IMR-90 (cell line): ENCODE measurements at regions not wholly inside any gene's neighbourhood (a gene's known extent, or its start where the extent isn't known, plus 50 kb on each side); places are given as distances from the start of the nearest gene placed in this dataset.

ENCODE experiments used
- ATAC-seq: fragments of 200-7000 bp; cut with Tn5 transposase; 2 replicates; pipeline ENCODE4 v1.9.1; 2020; ENCODE audit warnings: low read depth, mild to moderate bottlenecking, moderate library complexity
- BruUV-seq: library from RNA; stranded (reverse); fragments of 400-500 nt; replicated peaks from 2 replicates; lab custom pipeline; 2021; lab: Mats Ljungman, UMichigan
- CTCF ChIA-PET: fragments of 300-600 bp; formaldehyde crosslinking; extraction: SDS; loops from one replicate; lab custom pipeline; 2021; ENCODE audit warnings: antibody characterized with exemption; lab: Yijun Ruan, JAX
- POLR2A ChIA-PET: fragments of 300-600 bp; sonication (Branson Sonifier 250); formaldehyde crosslinking; loops from one replicate; lab custom pipeline; 2022; ENCODE audit warnings: antibody characterized with exemption; ENCODE audit not compliant: unreplicated experiment; lab: Charles Lee
- DNase-seq: peaks from one replicate; pipeline ENCODE4 v3.0.0; 2013
- H2AFZ ChIP-seq: replicated peaks from 2 replicates; pipeline ENCODE3; 2013; ENCODE audit warnings: low read length, mild to moderate bottlenecking; ENCODE audit not compliant: poor library complexity
- H2AK5ac ChIP-seq: 2 replicates; pipeline ENCODE4 v1.6.1; 2013; ENCODE audit warnings: low read depth, low read length, inconsistent platforms
- H2AK9ac ChIP-seq: replicated peaks from 2 replicates; pipeline ENCODE3; 2013; ENCODE audit warnings: mild to moderate bottlenecking, low read depth, low read length, moderate library complexity; ENCODE audit not compliant: poor library complexity
- H2BK120ac ChIP-seq: 2 replicates; pipeline ENCODE4 v1.6.1; 2013; ENCODE audit warnings: low read depth, low read length, inconsistent platforms
- H2BK15ac ChIP-seq: 3 replicates; pipeline ENCODE4 v1.6.1; 2013; ENCODE audit warnings: low read depth, low read length, inconsistent platforms
- H2BK20ac ChIP-seq: 2 replicates; pipeline ENCODE4 v1.6.1; 2013; ENCODE audit warnings: low read depth, mild to moderate bottlenecking, inconsistent platforms, low read length, moderate library complexity
- H2BK5ac ChIP-seq: 2 replicates; pipeline ENCODE4 v1.6.1; 2013; ENCODE audit warnings: mild to moderate bottlenecking, low read depth, low read length, inconsistent platforms; ENCODE audit not compliant: poor library complexity, severe bottlenecking
- H3K14ac ChIP-seq: replicated peaks from 2 replicates; pipeline ENCODE4 v1.6.1; 2013; ENCODE audit warnings: low read depth, low read length, inconsistent platforms
- H3K18ac ChIP-seq: 2 replicates; pipeline ENCODE4 v1.6.1; 2013; ENCODE audit warnings: low read depth, low read length, control low read depth
- H3K23ac ChIP-seq: 2 replicates; pipeline ENCODE4 v1.6.1; 2013; ENCODE audit warnings: low read depth, low read length, inconsistent platforms
- H3K27ac ChIP-seq: 2 replicates; pipeline ENCODE4 v1.5.1; 2013; ENCODE audit warnings: mild to moderate bottlenecking, control low read depth, low read length; ENCODE audit not compliant: insufficient read depth
- H3K27me3 ChIP-seq: 2 replicates; pipeline ENCODE4 v1.6.1; 2013; ENCODE audit warnings: low read length; ENCODE audit not compliant: control insufficient read depth, insufficient read depth
- H3K36me3 ChIP-seq: 2 replicates; pipeline ENCODE4 v1.6.1; 2013; ENCODE audit warnings: low read length, mixed read lengths; ENCODE audit not compliant: control insufficient read depth, insufficient read depth
- H3K4ac ChIP-seq: 2 replicates; pipeline ENCODE4 v1.6.1; 2013; ENCODE audit warnings: low read depth, low read length, inconsistent platforms
- H3K4me1 ChIP-seq: 2 replicates; pipeline ENCODE4 v1.6.1; 2013; ENCODE audit warnings: low read length, mixed read lengths; ENCODE audit not compliant: control insufficient read depth, insufficient read depth
- H3K4me2 ChIP-seq: 2 replicates; pipeline ENCODE4 v1.6.1; 2013; ENCODE audit warnings: low read depth, mild to moderate bottlenecking, control low read depth, low read length, moderate library complexity
- H3K4me3 ChIP-seq: 2 replicates; pipeline ENCODE4 v1.5.1; 2013; ENCODE audit warnings: low read depth, mild to moderate bottlenecking, control low read depth, low read length, moderate library complexity; ENCODE audit not compliant: insufficient read depth
- H3K56ac ChIP-seq: 2 replicates; pipeline ENCODE4 v1.6.1; 2013; ENCODE audit warnings: low read length, inconsistent platforms; ENCODE audit not compliant: insufficient read depth; ENCODE audit errors: extremely low read depth
- H3K79me1 ChIP-seq, 2 experiments: 2 replicates each; pipeline ENCODE4 v1.6.1; 2013; ENCODE audit warnings: low read length in 2 of 2, inconsistent platforms in 1 of 2, low read depth in 1 of 2
- H3K9ac ChIP-seq: 2 replicates; pipeline ENCODE4 v1.6.1; 2013; ENCODE audit warnings: low read depth, low read length, control low read depth
- H3K9me1 ChIP-seq: 2 replicates; pipeline ENCODE4 v1.6.1; 2013; ENCODE audit warnings: low read length, inconsistent platforms; ENCODE audit not compliant: insufficient read depth
- H3K9me3 ChIP-seq: 2 replicates; pipeline ENCODE4 v1.6.1; 2013; ENCODE audit warnings: low read length; ENCODE audit not compliant: control insufficient read depth, insufficient read depth
- H4K20me1 ChIP-seq: 2 replicates; pipeline ENCODE4 v1.6.1; 2013; ENCODE audit warnings: low read length, inconsistent platforms; ENCODE audit not compliant: insufficient read depth
- H4K5ac ChIP-seq: 2 replicates; pipeline ENCODE4 v1.6.1; 2013; ENCODE audit warnings: mild to moderate bottlenecking, low read depth, low read length, control low read depth
- H4K8ac ChIP-seq, 2 experiments: 2 replicates each; pipeline ENCODE4 v1.6.1; 2013; ENCODE audit warnings: low read depth in 2 of 2, low read length in 2 of 2, control low read depth in 1 of 2, inconsistent platforms in 1 of 2
- H4K91ac ChIP-seq: 2 replicates; pipeline ENCODE4 v1.6.1; 2013; ENCODE audit warnings: low read depth, low read length, inconsistent platforms; ENCODE audit not compliant: insufficient read depth
- BHLHE40 ChIP-seq: fragments of 150-350 bp; IDR thresholded peaks from 2 replicates; pipeline ENCODE4 v1.6.1; 2016; ENCODE audit warnings: mild to moderate bottlenecking, low read depth, low read length
- CTCF ChIP-seq: conservative IDR thresholded peaks from 2 replicates; pipeline ENCODE4 v1.5.1; 2012; ENCODE audit warnings: mild to moderate bottlenecking, low read depth, low read length, improper control_type of control experiment
- MAZ ChIP-seq: IDR thresholded peaks from 2 replicates; pipeline ENCODE4 v1.6.1; 2012; ENCODE audit warnings: low read depth, mild to moderate bottlenecking, low read length, improper control_type of control experiment, moderate library complexity, borderline replicate concordance
- dilution Hi-C: fragments of 300-500 bp; cut with HindIII; formaldehyde crosslinking; loops from one replicate; pipeline ENCODE4 v1.14.3; 2018; ENCODE audit warnings: low sequenced_read_pairs; ENCODE audit not compliant: unreplicated experiment
- in situ Hi-C: fragments of 300-500 bp; cut with MboI; formaldehyde crosslinking; loops from 3 replicates; pipeline ENCODE4 v1.14.3; 2019; ENCODE audit warnings: low sequenced_read_pairs, inconsistent platforms, mixed read lengths
- intact Hi-C: fragments of 100-400 bp; cut with micrococcal nuclease; formaldehyde crosslinking; loops from 2 replicates; pipeline ENCODE4 v1.10.0; 2022
- TF ChIP-seq, protein P1 (sequence below): fragments of 150-350 bp; IDR thresholded peaks from 2 replicates; pipeline ENCODE4 v1.6.1; 2017; ENCODE audit warnings: mild to moderate bottlenecking, antibody characterized with exemption, low read length, low read depth

- Histone ChIP-seq H3K4me2 (no peak overlapping the region), H3K56ac (no peak overlapping the region), H3K36me3 (no peaks in the 10 kb centered on the region), H3K4me1 (peaks cover 2% of the 10 kb centered on the region; the same call in 1 of the 2 replicates), H3K79me1 (no peaks in the 10 kb centered on the region), H3K27ac (no peak overlapping the region), H3K4me3 (no peak overlapping the region), H2BK5ac (no peak overlapping the region), H2AFZ (no peak overlapping the region), H2BK15ac (no peak overlapping the region), H3K9me3 (no peaks in the 10 kb centered on the region), H3K9ac (no peak overlapping the region), H4K8ac (no peak overlapping the region), H2BK120ac (no peak overlapping the region), H3K14ac (no peak overlapping the region), H3K23ac (no peak overlapping the region), H3K4ac (no peak overlapping the region), H3K18ac (no peak overlapping the region), H2AK9ac (no peak overlapping the region), H2BK20ac (no peak overlapping the region), H2AK5ac (no peak overlapping the region), H3K9me1 (0 out of 2 replicates have a peak, but pooled peaks cover 7% of the 10 kb centered on the region), H4K5ac (no peak overlapping the region), H4K91ac (no peak overlapping the region), H4K20me1 (no peaks in the 10 kb centered on the region), H3K27me3 (no peaks in the 10 kb centered on the region)
- no TSS peak for BruUV-seq
- ChIA-PET POLR2A (no interaction called here), CTCF (interaction anchor here (1.2 to 2.1 kb wide), 2 partner anchors 12 to 13 kb away, joined by 4 read pairs; no protein-coding TSS in a partner anchor)
- intact Hi-C loops (no loop called here), in situ Hi-C loops (no loop called here), dilution Hi-C loops (no loop called here)
- TF ChIP-seq MAZ (no peak), BHLHE40 (no peak), CTCF (no peak)
- TF ChIP-seq, protein P1, sequence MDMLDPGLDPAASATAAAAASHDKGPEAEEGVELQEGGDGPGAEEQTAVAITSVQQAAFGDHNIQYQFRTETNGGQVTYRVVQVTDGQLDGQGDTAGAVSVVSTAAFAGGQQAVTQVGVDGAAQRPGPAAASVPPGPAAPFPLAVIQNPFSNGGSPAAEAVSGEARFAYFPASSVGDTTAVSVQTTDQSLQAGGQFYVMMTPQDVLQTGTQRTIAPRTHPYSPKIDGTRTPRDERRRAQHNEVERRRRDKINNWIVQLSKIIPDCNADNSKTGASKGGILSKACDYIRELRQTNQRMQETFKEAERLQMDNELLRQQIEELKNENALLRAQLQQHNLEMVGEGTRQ, result no peak
- no peak for DNase-seq
- ATAC-seq, result peak; percentile 40
Measured at GRCh38 chr5:52705720-52706119, 82.0 kb upstream of the ITGA1 start.
